HG02759 (cell line): ENCODE measurements at regions not wholly inside any gene's neighbourhood (a gene's known extent, or its start where the extent isn't known, plus 50 kb on each side); places are given as distances from the start of the nearest gene placed in this dataset.

Experiments
- ATAC-seq: cut with Tn5 transposase; IDR thresholded peaks from one replicate; pipeline ENCODE4 v1.9.1; 2021; ENCODE audit warnings: mild to moderate bottlenecking, moderate library complexity; ENCODE audit not compliant: unreplicated experiment

GRCh38 chr10:123567984-123568739, 98.0 kb upstream of the GPR26 start:
- ATAC-seq = no peak

- no peak for ATAC-seq
Measured at GRCh38 chr10:123568751-123569150, 97.4 kb upstream of the GPR26 start.

DNA sequence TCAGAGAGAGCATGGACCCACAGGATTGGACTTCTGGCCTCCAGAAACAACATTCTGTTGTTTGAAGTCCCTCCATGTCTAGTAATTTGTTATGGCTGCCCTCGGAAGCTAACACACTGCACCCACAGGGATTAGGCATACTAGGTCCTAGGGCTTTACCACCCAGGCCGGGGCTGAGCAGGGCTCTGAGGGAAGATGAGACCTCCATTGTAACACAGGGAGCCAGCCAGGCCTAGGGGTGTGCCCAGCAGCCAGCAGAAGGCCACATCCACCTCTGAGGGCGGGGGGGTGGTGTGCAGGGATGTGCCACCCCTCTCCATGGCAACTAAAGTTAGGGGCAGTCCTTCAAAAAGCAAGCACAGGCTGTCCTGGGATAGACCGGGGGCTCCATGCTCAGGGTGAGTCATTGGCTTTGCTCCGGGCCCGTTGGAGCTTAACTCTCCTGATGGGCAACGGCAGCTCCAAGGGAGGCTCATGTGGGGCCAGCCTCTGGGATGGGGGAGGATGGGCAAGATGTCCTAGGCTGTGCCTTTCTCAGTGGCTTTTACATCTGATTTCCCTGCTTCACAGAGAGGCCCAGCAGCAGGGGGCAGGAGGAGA, 96.6 kb upstream of the GPR26 start:
- ATAC-seq = no peak

GRCh38 chr10:123570051-123570897, 95.9 kb upstream of the GPR26 start:
- no peak for ATAC-seq

DNA sequence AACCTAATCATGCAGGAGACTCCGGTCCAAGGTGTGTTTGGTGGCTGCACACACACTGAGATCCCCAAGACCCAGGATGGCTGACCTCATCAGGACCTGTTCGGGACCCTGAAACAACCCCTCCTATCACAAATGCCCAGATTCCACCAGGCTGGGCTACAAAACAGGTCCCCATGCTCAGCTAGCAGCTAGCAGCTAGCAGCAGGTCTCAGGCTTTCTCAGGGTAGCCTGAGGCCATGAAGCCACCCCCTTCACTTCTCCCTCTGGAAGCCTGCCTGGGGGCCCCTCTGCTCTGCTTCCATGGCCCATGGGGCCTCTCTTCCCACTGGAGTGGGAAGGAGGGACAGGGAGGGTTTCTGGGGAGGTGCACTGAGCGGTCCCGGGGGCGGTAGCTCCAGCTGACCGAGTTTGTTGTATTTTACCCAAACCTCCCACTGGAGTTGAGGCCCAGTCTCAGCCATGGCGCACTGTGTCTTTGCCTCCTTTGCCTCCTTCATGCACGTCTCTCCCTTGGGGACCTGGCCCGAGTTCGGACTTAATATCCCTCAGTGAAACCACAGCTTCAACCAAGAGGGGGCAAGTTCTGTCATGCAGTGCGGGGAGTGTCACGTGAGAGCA, 95.1 kb upstream of the GPR26 start:
- ATAC-seq = no peak

DNA sequence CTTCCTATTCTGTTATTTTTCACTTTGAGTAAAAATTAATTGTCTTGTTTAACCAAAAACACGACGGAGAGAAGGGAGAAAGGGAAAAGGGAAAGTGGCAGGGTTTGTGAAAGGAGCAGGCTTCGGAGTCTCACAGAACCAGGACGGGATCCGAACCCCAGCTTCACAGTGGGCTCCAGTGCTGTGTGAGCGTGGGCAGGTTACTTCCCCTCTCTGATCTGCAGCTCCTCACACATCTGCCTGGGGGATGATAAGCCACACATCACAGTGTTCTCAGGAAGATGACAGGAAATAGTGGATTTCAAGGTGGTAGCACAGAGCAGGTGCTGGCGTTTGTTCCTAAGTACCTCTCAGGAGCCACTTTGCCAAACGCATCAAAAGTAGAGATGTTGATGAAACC, 94.2 kb upstream of the GPR26 start:
- ATAC-seq = no peak

DNA sequence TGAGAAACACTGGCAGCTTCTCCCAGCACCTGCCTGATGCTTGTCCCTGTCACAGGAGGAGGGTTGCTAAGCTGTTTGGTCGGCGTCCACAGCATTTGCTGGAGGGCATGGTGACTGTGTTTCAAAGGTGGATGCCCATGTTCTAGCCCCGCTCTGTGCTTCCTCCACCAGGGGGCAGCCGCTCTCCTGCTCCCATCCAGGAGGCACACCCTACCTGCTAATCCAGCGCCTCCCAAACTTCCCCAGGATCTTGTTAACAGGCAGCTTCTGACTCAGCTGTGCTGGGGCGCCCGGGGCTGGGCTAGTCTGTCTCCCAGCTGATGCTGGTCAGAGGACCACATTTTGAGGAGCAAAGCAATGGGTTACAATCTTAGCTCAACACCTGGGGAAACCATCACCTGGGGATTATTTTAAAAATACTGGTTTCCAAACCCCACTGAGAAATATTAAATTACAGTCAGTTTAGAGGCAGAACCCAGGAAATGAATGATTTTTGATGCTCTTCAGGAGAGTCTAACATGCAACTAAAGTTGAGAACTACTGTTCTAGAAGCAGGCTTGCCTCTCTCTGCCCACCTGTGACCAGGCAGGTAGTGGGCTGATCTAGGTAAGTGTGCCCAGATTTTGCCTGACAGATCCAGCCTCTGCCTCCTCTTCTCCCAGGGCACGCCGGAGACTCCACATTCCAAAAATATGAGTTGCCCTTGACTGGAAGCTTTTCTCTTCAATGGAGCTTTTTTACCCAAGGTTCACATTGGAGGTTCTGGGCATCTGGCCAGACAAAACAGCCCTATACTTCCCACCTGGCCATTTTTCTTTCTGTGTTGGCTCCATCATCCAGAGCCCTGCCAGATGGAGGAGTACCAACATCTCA, 92.7 kb upstream of the GPR26 start:
- no peak for ATAC-seq

DNA sequence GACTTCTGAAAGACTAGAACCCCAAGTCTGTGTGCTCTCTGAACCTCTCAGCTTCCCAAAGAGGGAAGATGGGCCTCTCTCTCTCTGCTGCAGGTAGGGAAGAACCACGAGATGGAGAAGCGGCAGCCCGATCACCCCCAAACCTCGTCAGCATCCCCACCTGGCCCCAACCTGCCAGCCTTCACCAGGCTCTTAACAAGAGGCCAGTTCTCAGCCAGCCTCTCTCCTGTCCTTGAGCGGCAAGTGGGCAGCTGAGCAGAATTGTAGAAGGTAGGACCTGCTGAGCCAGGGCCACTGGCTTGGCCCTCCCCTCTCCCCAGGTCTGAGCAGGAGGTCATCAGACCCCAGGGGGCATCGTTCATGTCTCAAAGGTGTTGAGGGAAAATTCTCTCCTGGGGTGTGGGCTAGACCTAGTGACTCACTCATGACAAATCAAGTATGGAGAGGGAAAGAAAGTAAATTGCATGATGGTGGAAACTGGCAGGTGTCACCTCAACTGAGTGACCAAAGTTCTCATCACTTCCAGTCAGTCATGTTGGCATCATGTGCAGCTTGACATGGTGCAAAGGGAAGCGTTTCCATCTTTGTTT, 92.0 kb upstream of the GPR26 start:
- ATAC-seq = no peak

DNA sequence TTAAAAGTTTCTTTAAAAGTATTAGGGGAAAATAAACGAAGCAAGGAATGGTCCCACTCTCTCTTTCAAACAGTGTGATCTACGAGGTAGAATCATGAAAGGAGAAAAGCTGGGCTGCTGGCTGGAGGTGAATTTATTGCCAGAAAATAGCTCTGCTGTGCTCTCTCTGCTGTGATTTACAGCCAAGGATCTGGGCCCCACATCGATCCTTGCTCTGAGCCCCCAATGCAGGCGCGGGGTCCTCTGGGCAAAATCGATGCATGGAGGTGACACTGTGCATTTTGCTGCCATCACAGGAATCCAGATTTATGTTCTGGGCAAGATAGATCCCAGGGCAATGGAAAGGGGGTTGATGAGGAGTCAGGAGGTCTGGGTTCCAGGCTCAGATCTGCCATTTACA, 91.0 kb upstream of the GPR26 start:
- ATAC-seq = no peak

DNA sequence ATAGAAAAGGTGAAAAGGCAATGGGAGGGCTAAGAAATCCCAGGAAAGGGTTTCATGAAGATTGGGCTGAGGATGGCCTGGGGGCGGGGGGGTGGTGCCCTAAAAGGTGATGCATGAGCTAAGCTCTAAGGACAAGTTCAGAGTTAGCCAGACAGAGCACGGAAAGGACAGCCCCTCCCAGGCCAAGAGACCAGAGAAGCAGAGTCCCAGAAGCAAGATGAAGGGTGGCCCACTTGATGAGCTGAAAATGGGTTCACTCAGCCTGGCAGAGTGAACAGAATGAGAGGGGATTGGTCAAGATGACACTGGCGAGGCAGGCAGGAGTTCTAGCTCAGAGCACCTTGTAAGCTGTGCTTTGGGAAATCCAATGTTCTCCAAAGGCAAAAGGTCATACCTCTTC, 89.4 kb upstream of the GPR26 start:
- no peak for ATAC-seq

DNA sequence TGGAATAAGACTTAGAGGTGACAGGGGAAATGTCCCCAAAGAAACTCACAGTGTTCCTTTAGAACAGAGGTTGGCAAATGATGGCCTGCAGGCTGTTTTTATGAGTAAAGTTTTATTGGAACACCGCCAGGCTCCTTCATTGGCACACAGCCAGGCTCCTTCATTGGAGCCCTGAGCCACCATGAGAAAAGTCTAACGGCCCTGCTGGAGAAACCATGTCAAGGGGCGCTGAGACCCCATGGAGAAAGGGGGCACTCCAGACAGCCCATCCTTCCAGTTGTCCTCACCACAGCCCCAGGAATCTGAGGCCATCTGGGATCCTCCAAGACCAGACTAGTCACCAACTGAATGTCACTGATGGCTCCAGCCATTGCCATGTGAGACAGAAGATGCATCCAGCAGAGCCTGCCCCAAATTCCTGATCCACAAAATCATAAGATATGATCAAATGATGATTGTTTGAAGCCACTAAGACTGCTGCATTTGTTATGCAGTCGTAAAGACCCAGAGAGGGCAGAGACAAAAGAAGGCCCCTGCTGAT, 88.2 kb upstream of the GPR26 start:
- ATAC-seq = no peak

DNA sequence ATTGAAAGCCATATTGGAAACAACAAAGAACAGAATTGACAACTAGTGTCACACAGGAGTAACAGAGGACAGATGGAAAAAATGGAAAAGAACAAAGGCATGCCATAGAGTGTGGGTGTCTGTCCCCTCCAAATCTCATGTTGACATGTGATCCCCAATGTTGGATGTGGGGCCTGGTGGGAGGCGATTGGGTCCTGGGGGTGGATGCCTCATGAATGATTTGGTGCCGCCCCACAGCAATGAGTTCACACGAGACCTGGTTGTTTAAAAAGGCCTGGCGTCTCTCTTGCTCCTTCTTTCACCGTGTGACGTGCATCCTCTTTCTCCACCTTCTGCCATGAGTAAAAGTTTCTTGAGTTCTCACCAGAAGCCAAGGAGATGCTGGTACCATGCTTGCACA, 87.4 kb upstream of the GPR26 start:
- ATAC-seq = no peak

DNA sequence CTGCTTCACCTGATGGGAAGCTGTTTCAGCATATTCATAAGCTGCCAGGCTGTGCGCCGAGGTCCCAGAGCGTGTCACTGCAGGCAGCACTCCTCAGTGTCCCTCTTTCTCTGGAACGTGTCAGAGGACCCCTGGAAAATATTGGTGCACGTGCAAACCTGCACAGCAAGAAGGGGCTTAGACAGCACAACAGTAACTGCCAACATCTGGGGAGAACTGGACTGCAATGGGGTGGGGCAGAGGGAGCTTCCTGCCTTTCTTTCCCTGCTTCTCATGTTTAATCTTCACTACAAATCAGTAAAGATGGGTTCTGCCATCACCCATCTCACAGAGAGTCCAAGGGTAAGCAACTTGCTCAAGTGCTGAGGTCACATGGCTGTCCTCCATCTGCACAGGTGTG, 86.5 kb upstream of the GPR26 start:
- no peak for ATAC-seq

DNA sequence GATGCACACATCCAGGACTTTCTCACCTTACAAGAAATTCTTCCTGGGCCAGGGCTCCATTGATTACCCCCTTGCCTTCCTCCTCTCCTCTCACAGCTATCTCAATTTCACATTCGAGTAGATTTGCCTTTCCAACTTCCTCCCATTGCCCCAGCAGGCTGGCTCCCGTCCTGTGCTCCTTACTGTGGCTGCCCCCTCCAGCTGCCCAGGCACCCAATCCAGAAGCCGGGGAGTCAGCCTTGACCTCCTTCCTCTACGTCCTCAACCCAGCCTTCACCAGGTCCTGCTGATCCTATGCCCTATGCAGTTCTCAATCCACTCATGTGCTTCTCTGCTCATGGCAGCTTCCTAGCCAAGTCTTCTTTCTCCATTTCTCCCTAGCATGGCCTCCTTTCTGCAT, 85.7 kb upstream of the GPR26 start:
- ATAC-seq = no peak

DNA sequence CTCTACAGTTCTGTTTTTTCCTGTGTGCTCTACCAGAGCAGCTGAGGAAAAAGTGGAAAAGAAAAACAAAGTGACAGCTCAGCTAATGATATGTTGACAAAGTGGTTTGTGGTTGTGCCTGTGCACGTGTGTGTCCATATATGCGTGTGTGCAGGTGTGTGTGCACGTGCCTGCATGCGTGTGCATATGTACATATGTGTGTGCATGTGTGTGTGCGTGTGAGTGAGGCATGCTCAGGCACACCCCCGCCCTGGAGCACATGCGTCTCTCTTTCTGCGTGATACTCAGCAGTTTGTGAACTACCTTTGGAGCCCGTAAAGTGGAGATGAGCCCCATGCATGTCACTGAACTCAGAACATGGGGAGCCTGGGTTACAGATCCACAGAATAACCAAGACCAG, 84.5 kb upstream of the GPR26 start:
- ATAC-seq = no peak

DNA sequence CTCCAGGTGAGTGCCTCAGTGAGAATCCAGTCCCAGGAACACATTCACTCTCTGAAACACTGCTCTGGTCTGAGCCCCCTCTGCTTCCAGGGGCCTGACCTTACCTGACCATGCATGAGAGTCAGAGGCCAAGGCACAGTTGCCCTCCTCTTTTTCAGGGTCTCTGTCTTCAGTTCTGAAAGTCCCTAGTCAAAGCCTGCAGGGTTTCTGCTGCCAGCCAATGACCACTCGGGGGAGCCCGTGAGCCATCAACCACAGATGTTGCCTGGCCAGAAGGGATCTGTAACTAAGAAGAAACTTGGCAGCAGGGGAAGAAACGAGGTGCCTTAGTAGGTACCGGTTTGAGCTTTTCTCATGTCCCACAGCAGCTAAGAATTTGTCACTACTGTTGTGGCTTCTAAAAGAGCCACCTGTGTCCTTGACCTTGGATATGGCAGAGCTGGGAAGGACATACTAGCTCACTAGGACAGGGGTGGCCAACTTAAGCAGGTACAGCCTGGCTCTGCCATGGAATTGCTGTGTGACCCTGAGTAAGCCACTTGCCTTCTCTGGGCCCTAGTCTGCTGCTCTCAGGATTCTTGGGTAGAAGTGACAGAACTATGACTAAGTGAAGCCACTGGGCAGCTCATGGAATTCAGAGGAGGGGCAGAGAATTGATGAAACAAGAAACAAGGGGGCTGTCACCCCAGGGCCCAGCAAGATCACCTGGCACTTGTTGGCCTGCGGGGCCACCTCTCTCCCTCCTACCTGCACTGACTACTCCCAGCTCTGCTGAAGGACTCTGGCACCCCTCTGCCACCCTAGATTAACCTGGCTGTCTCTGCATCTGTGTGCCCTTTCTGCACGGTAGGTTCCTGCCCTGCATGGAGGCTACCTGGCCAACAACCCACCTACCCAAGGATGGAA, 83.8 kb upstream of the GPR26 start:
- ATAC-seq = no peak

DNA sequence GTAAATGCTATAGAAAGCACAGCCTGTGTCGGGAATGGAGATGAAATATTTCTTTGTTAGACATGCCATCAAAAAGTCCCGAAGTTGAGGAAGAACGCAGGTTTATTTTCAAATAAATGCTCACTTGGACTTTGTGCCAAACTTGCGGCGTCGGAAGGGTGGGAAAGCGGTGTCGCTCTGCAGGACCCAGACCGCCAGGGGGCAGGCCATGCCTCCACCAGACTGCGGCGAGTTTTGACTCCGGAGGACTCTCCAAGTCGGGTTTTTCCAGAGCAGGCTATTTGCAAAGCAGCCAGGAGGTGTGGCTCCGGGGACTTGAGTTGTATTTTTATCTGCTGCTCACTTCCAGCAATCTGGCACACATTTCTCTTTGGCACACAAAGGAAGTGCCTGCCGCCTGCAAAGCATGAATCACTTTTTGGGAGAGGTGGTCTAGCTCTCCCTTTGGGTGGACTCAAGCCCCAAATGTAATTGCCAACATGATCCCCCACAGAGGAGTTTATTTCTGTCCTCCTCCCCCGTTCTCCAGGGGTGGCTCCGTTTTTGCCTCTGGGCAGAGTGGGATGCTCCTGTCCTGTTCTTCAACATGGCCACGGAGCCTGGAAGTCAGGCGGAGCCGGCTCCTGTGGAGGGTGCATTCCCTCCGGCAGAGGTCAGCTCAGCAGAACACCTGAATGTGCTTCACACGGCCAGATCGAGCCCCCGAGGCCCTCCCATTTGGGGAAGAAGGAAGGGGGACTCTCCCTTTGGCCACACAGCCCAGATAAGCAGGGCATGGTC, 82.3 kb upstream of the GPR26 start:
- no peak for ATAC-seq

DNA sequence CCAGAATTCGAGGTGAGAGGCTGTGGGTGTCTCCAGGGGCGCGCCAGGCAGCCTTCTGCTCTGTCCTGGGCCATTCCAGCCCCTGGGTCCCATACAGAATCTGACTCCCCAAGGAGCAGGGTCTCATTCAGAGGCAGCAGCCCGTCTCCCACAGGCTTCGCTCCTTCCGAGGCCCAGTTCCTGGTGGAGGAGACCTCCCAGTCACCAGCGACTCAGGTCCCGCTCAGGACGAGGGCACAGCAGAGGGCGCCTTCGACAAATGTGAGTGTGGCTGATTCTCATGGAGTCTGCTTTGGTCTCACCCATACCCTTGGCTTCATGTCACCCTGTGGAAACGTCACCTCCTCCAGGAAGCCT, 81.8 kb upstream of the GPR26 start:
- ATAC-seq = no peak
